ENCODE measurements at regions not wholly inside any gene's neighbourhood (a gene's known extent, or its start where the extent isn't known, plus 50 kb on each side); places are given as distances from the start of the nearest gene placed in this dataset.

GRCh38 chr15:37810381-37810780, 124.1 kb upstream of the TMCO5A start:
- no peak overlapping the region for H3K4me3 Mint-ChIP-seq (ENCODE audit: unreplicated experiment)
- no peak for TF ChIP-seq CTCF (IDR thresholded peaks at IDR 0.05; ENCODE audit: partially characterized antibody, unreplicated experiment)
- no peak for DNase-seq
- H3K27me3 Mint-ChIP-seq (ENCODE audit: unreplicated experiment): no peaks in the 10 kb centered on the region
- no peaks in the 10 kb centered on the region for H3K36me3 Mint-ChIP-seq (ENCODE audit: unreplicated experiment)
- H3K4me1 Mint-ChIP-seq (ENCODE audit: low read depth, unreplicated experiment): no peaks in the 10 kb centered on the region
- no peak overlapping the region for H3K27ac Mint-ChIP-seq (ENCODE audit: unreplicated experiment)
- H3K9me3 Mint-ChIP-seq (ENCODE audit: unreplicated experiment): no peaks in the 10 kb centered on the region

GRCh38 chr15:37813306-37813705, 121.1 kb upstream of the TMCO5A start:
- TF ChIP-seq CTCF (IDR thresholded peaks at IDR 0.05; ENCODE audit: partially characterized antibody, unreplicated experiment): no peak

GRCh38 chr15:37814847-37815515, 119.5 kb upstream of the TMCO5A start:
- no peak overlapping the region for H3K4me3 Mint-ChIP-seq (ENCODE audit: unreplicated experiment)
- no peak for TF ChIP-seq CTCF (IDR thresholded peaks at IDR 0.05; ENCODE audit: partially characterized antibody, unreplicated experiment)
- no peaks in the 10 kb centered on the region for H3K27me3 Mint-ChIP-seq (ENCODE audit: unreplicated experiment)
- no peaks in the 10 kb centered on the region for H3K4me1 Mint-ChIP-seq (ENCODE audit: low read depth, unreplicated experiment)
- no peak overlapping the region for H3K27ac Mint-ChIP-seq (ENCODE audit: unreplicated experiment)
- no peak for DNase-seq
- H3K9me3 Mint-ChIP-seq (ENCODE audit: unreplicated experiment): no peaks in the 10 kb centered on the region
- H3K36me3 Mint-ChIP-seq (ENCODE audit: unreplicated experiment): no peaks in the 10 kb centered on the region

More at GRCh38 chr15:37813306-37813705, 121.1 kb upstream of the TMCO5A start:
- Mint-ChIP-seq H3K36me3 (ENCODE audit: unreplicated experiment) (no peaks in the 10 kb centered on the region), H3K4me3 (ENCODE audit: unreplicated experiment) (no peak overlapping the region), H3K27me3 (ENCODE audit: unreplicated experiment) (no peaks in the 10 kb centered on the region), H3K9me3 (ENCODE audit: unreplicated experiment) (no peaks in the 10 kb centered on the region), H3K4me1 (ENCODE audit: low read depth, unreplicated experiment) (no peaks in the 10 kb centered on the region), H3K27ac (ENCODE audit: unreplicated experiment) (no peak overlapping the region)
- no peak for DNase-seq

- Mint-ChIP-seq H3K4me3 (ENCODE audit: unreplicated experiment) (no peak overlapping the region), H3K4me1 (ENCODE audit: low read depth, unreplicated experiment) (no peaks in the 10 kb centered on the region), H3K9me3 (ENCODE audit: unreplicated experiment) (no peaks in the 10 kb centered on the region), H3K36me3 (ENCODE audit: unreplicated experiment) (no peaks in the 10 kb centered on the region), H3K27ac (ENCODE audit: unreplicated experiment) (no peak overlapping the region), H3K27me3 (ENCODE audit: unreplicated experiment) (no peaks in the 10 kb centered on the region)
- DNase-seq: no peak
- TF ChIP-seq CTCF (IDR thresholded peaks at IDR 0.05; ENCODE audit: partially characterized antibody, unreplicated experiment): no peak
Measured at GRCh38 chr15:37818152-37818677, 116.2 kb upstream of the TMCO5A start.

- Mint-ChIP-seq H3K4me3 (ENCODE audit: unreplicated experiment) (no peak overlapping the region), H3K9me3 (ENCODE audit: unreplicated experiment) (no peaks in the 10 kb centered on the region), H3K36me3 (ENCODE audit: unreplicated experiment) (no peaks in the 10 kb centered on the region), H3K27ac (ENCODE audit: unreplicated experiment) (no peak overlapping the region), H3K4me1 (ENCODE audit: low read depth, unreplicated experiment) (peaks cover 8% of the 10 kb centered on the region), H3K27me3 (ENCODE audit: unreplicated experiment) (no peaks in the 10 kb centered on the region)
- TF ChIP-seq CTCF (IDR thresholded peaks at IDR 0.05; ENCODE audit: partially characterized antibody, unreplicated experiment): no peak
- no peak for DNase-seq
Measured at GRCh38 chr15:37819191-37819590, 115.2 kb upstream of the TMCO5A start.

Measured in glutamatergic neuron (in vitro differentiated cells).